IPS-18c (cell line): ENCODE measurements at regions not wholly inside any gene's neighbourhood (a gene's known extent, or its start where the extent isn't known, plus 50 kb on each side); places are given as distances from the start of the nearest gene placed in this dataset.
"Not testable (repeated sequence)": the region's sequence is repeated elsewhere in the genome, so short reads cannot be mapped to it uniquely, and the experiment has no call there.

Source experiments
- H3K4me3 ChIP-seq: 2 replicates; pipeline ENCODE4 v1.7.0; 2013; ENCODE audit warnings: low read depth, mild to moderate bottlenecking, low read length, moderate library complexity; ENCODE audit not compliant: insufficient read depth
- H3K9me3 ChIP-seq: one replicate; pipeline ENCODE4 v1.6.1; 2013; ENCODE audit warnings: mild to moderate bottlenecking, low read length, moderate library complexity; ENCODE audit not compliant: control insufficient read depth, insufficient read depth

DNA sequence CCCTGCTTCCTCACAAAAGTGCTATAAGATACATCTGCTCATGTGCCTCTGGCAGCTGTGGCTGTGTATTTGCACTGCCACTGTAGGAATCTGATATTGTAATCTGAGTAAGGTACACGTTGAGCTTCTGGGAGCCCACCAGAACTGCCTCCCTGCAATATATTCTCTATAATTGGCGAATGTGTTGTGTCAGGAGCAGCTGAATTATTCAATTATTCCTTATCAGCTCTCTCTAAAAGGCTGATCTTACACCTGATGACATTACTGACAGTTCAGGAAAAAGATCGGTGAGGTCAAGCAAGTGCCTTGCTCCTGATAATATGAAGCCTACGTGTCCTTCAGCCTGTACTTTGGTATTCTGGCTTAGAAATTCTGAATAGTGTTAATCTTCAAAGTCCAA lies 1015.0 kb downstream of the CDH9 start:
- no peak overlapping the region for H3K4me3 ChIP-seq

DNA sequence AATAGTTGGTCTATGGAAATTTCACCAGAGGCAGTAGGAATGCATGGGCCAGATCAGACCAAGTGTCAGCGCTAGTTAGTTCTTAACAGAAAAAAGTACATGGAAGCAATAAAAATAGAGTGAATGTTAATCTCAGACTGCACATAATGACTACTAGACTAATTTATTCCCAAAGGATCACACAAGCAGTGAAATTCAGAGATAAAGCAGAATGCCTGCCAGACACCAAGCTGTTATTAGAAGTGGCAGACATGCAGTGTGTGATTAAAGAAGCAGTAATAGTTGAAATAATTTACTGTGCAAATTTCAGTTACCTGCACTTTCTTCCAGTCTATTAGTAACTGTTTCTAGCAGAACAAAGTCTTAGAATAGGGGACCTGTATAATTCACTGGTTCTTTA lies 1024.2 kb downstream of the CDH9 start:
- Histone ChIP-seq H3K9me3 (no peaks in the 10 kb centered on the region), H3K4me3 (no peak overlapping the region)

More for the DNA sequence above, 1015.0 kb downstream of the CDH9 start:
- no peaks in the 10 kb centered on the region for H3K9me3 ChIP-seq

GRCh38 chr5:26012078-26012477 lies 1026.3 kb downstream of the CDH9 start:
- H3K9me3 ChIP-seq: no peaks in the 10 kb centered on the region
- no peak overlapping the region for H3K4me3 ChIP-seq

- no peaks in the 10 kb centered on the region for H3K9me3 ChIP-seq
- no peak overlapping the region for H3K4me3 ChIP-seq
These were observed 1028.6 kb downstream of the CDH9 start for GRCh38 chr5:26009742-26010141.

DNA sequence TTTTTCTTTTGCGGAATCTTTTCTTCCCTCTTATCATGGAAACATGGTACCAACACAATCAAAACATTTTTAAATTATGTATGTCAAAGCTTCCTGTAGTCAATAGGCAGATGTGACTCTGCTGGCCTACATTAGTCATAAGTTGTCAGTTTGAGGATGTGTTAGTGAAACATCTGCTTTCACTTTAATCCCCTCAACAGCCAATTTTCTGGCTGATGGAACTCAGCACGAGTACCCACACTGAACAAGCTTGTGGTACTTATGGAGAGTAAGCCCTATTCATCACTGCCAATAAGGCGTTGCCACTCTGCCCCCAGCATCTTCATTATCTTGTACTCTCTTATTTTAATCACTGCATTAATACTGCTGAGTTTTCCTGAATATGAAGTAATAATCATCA lies 1034.4 kb downstream of the CDH9 start:
- Histone ChIP-seq H3K9me3 (no peaks in the 10 kb centered on the region), H3K4me3 (no peak overlapping the region)

- H3K9me3 ChIP-seq: no peaks in the 10 kb centered on the region
- H3K4me3 ChIP-seq: no peak overlapping the region
These were observed 1043.2 kb downstream of the CDH9 start for GRCh38 chr5:25995209-25995608.

GRCh38 chr5:25993701-25994100 lies 1044.7 kb downstream of the CDH9 start:
- H3K9me3 ChIP-seq: no peaks in the 10 kb centered on the region

GRCh38 chr5:25991639-25992038 lies 1046.7 kb downstream of the CDH9 start:
- Histone ChIP-seq H3K4me3 (no peak overlapping the region), H3K9me3 (no peaks in the 10 kb centered on the region)

More at GRCh38 chr5:25993701-25994100, 1044.7 kb downstream of the CDH9 start:
- no peak overlapping the region for H3K4me3 ChIP-seq

DNA sequence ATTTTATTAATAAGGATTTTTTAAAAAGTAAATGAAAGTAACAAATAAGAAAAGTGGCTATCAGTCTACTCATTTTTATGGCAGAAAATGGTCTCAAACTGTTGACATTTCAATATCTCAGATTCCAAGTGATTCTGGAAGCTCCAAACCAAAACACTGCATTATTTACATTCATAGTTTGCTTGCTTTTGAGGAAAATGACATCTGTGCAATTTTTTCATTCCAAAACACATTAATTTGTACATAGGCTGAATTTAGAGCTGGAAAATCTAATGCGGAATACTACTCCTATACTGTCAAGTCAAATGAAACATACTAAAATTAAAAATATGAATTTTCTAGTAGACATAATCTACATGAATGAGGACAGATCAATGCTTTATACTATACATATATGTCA lies 1047.6 kb downstream of the CDH9 start:
- Histone ChIP-seq H3K9me3 (no peaks in the 10 kb centered on the region), H3K4me3 (no peak overlapping the region)

DNA sequence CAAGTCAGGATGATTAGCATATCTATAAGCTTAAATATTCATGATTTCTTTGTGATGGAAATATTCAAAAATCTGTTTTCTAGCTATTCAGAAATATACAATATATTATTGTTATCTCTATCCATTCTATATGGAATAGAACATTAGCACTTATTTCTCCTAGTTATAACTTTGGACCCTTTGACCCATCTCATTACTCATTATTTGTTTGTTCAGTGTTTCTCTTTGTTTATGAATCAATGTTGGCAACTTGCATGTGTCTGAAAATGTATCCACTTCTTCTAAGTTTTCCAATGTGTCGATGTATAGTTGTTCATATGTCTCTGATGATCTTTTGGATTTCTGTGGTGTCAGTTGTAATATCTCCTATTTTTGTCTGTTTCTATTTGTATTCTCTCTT lies 1059.3 kb downstream of the CDH9 start:
- H3K9me3 ChIP-seq: peaks cover 4% of the 10 kb centered on the region
- H3K4me3 ChIP-seq: no peak overlapping the region

GRCh38 chr5:25975885-25976284 lies 1062.5 kb downstream of the CDH9 start:
- no peak overlapping the region for H3K4me3 ChIP-seq

GRCh38 chr5:25974451-25974850 lies 1063.9 kb downstream of the CDH9 start:
- Histone ChIP-seq H3K4me3 (no peak overlapping the region), H3K9me3 (no peaks in the 10 kb centered on the region)

More at GRCh38 chr5:25975885-25976284, 1062.5 kb downstream of the CDH9 start:
- peaks cover under 1% of the 10 kb centered on the region for H3K9me3 ChIP-seq

DNA sequence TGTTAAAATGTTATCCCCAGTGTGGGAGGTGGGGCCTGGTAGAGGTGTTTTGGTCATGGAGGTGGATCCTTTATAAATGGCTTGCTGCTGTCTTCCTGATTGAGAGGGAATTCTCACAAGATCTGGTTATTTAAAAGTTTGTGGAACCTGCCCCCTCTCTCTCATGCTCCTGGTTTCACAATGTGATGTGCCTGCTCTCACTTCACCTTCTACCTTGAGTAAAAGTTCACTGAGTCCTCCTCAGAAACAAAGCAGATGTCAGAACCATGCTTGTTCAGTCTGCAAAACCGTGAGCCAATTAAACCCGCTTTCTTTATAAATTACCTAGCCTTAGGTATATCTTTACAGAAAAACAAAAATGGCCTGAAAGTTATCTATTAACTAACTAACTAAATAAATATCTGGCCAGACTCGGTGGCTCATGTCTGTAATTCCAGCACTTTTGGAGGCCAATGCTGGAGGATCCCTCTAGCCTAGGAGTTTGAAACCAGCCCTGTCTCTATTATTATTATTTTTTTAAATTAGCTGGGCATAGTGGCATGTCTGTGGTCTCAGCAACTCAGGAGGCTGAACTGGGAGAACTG lies 1067.4 kb downstream of the CDH9 start:
- H3K9me3 ChIP-seq: no peaks in the 10 kb centered on the region
- H3K4me3 ChIP-seq: no peak overlapping the region

- H3K9me3 ChIP-seq, H3K4me3 ChIP-seq: not testable (repeated sequence)
These were observed 1069.3 kb downstream of the CDH9 start for GRCh38 chr5:25969042-25969441.

GRCh38 chr5:25964009-25964372 lies 1074.4 kb downstream of the CDH9 start:
- Histone ChIP-seq H3K4me3 (no peak overlapping the region), H3K9me3 (no peaks in the 10 kb centered on the region)

DNA sequence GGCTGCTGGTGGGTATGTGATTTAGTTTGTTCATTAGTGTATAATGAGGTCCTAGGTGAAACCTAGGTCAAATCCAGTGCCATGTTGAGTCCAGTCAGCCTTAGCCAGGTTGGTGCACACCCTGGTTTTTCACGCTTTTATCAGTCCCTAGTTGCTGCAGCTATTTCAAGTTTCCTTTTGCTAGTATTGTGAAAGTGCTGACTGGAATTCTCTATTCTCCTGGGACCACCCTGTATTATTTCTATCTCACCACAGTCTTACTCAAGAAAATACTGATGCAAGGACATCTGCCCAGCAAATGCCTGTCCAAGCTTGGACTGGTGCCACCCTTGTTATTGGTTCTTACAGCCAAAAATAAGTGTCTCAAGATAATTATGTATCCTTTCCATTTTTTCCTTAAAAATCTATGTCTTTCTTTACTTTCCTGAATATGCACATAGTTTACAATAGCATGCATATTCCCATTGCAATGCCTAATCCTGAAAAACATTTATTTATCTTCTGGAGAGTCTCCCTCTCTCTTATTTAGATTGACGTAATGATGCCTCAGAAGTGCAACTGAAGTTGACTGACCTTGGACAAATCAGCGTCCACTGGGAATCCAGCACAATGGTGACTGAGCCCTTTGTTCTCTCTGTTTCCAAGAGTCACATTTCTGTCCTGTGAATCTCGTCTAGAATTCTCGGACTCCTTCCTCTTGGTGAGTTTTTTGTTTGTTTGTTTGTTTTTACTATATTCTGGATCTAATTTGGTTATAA lies 1075.0 kb downstream of the CDH9 start:
- no peak overlapping the region for H3K4me3 ChIP-seq

GRCh38 chr5:25955337-25955736 lies 1083.0 kb downstream of the CDH9 start:
- no peaks in the 10 kb centered on the region for H3K9me3 ChIP-seq
- H3K4me3 ChIP-seq: no peak overlapping the region

More for the DNA sequence above, 1075.0 kb downstream of the CDH9 start:
- H3K9me3 ChIP-seq: no peaks in the 10 kb centered on the region

- no peak overlapping the region for H3K4me3 ChIP-seq
- no peaks in the 10 kb centered on the region for H3K9me3 ChIP-seq
These were observed 1087.7 kb downstream of the CDH9 start for GRCh38 chr5:25950681-25951080.

DNA sequence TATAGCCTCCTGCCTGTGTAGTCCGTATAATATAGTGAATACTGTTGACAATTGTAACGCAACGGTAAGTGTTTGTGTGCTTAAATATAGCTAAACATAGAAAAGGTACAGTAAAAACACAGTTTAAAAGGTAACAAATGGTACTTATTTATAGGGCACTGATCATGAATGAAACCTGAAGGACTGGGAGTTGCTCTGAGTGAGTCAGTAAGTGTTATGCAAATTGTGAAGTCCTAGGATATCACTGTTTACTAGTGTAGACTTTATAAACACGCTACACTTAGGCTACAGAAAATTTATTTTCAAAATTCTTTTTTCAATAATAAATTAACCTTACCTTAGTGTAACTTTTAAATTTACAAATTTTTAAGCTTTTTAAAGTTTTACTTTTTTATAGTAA lies 1090.1 kb downstream of the CDH9 start:
- H3K4me3 ChIP-seq: no peak overlapping the region
- no peaks in the 10 kb centered on the region for H3K9me3 ChIP-seq
